HCEC 1CT (cell line): ENCODE measurements at regions not wholly inside any gene's neighbourhood (a gene's known extent, or its start where the extent isn't known, plus 50 kb on each side); places are given as distances from the start of the nearest gene placed in this dataset.
"Not testable (repeated sequence)": the region's sequence is repeated elsewhere in the genome, so short reads cannot be mapped to it uniquely, and the experiment has no call there.

Experiments used
- DNase-seq: peaks from one replicate; pipeline ENCODE4 v3.0.0-alpha.2; 2017

DNA sequence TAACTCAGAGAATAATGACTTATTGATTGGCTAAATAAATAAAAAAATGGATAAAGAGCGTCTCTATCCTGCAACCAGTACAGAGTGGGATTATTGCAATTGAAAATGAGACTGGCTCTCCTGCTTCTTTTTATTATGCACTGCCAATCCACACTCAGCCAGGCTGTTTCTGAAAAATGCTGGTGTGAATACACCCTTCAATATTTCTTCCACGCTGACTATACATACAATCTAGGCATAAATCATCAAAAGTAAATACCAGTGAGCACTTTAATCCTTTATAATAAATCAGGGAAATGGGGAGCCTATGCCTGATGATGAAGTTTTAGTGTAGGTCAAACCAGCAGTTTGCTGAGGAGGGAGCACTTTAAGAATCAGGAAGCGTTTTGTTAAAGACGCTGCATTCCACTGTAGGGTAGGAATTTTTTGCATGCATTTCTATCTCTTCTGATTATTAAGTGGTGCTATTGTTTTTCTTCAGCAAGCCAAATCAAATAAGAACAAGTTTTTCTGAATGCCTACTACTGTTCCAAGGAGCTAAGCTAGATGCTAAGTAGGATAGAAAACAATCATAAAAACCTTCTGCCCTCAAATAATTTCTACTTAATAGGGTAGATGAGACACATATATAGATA lies 781.5 kb downstream of the TBL1XR1 start:
- DNase-seq, result no peak

DNA sequence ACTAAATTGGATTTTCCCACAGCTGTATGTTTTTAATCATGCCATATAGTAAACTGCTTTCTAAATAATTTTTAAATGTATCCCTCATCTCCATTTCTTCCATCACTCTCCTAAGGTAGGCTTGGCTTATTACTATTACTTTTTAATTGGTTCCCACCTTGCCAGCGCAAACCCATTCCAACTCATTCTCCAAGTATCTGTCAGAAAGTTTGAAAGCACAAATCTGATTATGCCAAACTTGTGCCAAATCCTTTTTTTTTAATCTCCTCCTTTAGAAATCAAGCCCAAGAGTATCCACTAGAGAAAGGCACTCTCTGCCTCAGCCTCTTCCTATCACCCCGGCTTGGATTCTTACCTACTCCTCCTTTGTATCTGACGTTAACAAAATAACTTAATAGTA lies 784.5 kb downstream of the TBL1XR1 start:
- DNase-seq, result no peak

DNA sequence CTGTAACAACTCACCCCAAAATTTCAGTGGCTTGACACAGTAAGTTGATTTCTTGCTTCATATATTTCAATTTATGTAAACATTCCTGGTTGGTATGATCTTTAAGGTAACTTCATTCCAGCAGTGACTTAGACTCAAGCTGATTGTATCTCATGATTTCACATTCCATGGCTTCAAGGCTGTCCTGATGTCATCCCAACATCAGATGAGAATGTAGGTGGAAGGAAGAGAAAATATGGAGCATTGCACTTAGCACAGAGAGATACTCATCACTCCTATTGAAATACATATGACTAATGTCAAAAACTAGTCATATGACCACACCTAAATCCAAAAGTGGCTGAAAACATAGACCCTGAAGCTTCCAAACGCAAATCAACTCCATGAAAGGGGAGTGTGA lies 793.8 kb downstream of the TBL1XR1 start:
- DNase-seq, result no peak

DNA sequence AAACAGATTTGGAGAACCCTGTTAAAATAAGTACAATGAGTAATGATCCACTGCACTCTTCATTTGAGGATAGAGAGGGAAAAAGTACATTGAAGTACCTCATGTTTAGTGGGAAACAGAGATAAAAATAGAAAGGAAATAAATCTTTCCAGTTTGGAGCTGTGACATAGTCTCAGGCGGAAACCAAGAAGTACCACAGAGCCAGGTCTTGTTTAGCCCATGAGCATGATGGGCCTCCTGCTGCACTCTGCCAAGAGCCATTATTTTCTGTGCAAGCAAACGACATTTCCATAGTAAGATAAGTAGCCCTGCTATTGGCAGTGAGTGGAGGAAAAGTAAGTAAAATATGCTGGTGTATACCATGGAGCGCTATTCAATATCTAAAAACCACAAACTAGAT lies 796.1 kb downstream of the TBL1XR1 start:
- no peak for DNase-seq

DNA sequence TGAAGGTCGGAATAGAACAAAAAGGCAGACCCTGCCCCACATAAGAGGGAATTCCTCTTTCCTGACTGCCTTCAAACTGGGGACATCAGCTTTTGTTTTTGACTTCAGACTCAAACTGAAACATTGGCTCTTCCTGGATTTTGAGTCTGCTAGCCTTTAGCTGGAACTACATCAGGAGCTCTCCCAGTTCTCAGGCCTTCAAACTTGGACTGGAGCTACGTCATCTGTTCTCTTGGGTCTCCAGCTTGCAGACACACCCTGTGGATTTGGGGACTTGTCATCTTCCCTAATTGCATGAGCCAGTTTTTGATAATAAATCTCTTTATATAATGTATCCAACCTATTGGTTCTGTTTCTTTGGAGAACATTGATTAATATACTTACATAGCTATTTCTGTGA lies 798.1 kb downstream of the TBL1XR1 start:
- DNase-seq, result no peak

DNA sequence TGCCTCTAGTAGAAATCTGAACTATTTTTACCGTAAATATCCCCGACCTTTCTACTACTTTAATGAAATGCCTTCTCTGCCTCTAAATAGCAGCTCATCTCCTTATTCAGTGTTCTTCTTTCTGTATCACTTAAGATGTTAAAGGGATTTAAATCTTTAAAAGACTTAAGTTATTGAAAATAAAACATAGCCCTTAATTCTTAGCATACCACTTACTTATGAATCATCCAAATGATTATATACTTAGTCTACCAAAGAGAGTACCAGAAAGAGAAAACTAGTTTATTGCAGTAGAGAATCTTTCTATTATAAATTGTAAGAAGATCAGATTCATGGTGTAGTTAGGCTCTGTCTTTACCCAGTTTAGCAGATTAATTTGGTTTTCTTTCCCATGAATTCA lies 802.0 kb downstream of the TBL1XR1 start:
- no peak for DNase-seq

DNA sequence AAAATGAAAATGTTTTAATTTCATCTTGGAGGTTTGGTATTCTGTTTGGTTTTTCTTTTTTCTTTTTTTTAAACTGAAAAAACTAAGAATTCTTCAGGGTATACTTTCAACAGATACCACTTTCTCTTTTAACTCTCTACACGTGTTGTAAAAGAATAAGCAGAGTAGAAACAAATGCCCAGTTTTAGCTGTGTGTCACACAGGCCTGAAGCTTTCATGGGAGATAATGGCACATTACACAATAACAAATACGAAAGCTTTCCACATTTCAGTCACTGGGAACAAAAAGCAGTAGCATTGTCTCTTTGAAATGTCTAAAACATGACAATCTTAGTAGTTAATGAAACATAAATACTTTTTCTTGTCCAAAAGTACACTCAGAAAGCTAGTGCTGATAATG lies 818.5 kb downstream of the TBL1XR1 start:
- DNase-seq, result peak; percentile 9

DNA sequence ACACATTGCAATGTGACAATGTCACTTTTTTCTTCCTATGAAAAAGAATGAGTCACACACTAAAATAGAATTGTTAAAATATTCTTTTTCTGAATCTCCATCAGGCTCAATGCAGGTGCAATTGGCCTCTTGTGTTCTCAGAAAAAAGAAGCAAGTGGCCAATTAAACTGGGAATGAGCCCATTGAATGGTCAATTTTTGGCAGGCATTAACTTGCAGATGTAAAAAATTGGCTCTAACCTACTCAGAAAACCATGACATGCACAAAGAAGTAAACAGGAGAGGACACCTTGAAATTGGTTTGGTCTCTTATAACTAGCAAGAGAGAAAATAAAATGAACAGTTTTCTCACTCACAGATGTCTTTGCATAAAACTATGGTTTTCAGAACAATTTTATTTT lies 820.8 kb downstream of the TBL1XR1 start:
- DNase-seq, result no peak

DNA sequence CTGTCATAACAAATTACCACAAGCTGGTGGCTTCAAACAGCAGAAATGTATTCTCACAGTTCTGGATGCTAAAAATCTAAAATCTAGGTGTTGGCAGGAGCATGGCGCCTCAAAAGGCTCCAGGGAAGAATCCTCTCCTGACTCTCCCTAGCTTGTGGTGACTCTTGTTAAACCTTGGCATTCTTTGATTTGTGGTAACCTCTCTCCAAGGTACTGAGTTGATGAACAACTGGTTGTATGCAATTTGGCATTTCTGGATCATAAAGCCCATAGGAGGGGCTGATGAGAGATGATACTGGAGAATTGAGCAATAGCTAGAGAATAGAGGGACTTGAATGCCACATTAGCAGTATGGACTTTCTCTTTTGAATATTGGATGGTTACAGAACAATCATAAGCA lies 821.8 kb downstream of the TBL1XR1 start:
- DNase-seq, result peak; percentile 4

DNA sequence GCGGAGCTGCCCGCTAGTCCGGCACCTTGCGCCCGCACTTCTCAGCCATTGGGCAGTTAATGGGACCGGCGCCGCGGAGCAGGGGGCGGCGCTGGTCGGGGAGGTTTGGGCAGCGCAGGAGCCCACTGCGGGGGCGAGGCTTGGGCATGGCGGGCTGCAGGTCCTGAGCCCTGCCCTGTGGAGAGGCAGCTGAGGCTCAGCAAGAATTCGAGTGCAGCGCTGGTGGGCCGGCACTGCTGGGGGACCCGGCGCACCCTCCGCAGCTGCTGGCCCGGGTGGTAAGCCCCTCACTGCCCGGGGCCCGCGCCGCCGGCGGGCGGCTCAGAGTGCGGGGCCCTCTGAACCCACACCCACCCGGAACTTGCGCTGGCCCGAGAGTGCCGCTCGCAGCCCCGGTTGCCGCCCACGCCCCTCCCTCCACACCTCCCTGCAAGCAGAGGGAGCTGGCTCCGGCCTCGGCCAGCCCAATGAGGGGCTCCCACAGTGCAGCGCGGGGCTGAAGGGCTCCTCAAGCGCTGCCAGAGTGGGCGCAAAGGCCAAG lies 835.0 kb downstream of the TBL1XR1 start:
- DNase-seq, result no peak

DNA sequence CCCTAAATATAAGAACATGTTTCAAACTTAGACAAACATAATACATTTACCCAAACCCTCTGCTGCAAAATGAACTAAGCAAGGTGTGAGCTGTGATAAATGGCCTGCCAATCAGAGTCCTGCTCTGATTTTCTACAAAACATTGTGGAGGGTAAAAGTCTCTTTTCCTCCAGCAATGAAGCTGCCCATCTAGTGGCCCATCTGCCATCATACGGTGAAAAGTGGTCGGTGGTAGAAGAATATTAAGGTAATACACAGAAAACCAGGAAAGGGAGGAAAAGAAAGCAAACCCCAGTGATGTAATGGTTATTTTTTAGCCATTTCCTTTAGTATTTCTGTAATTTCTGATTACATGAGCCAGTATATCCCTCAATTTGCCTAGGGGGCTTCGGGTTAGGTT lies 838.1 kb downstream of the TBL1XR1 start:
- DNase-seq, result no peak

DNA sequence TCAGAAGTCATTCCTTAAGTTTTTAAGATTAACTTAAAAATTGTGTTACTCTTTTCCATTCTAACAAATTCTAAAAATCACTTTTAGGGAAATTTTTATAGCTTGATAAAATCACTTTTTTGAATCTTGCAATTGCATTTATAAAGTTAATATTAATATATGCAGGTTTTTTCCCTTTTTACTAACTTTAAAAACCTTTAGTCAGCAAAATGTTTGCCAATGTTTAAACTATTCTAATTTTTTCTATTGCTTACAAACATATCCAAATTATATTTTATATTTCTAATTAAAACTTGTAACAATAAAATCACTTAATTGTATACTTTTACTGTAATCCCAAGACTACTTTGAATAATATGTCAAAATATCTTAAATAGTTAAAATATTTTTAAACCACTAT lies 839.4 kb downstream of the TBL1XR1 start:
- no peak for DNase-seq

DNA sequence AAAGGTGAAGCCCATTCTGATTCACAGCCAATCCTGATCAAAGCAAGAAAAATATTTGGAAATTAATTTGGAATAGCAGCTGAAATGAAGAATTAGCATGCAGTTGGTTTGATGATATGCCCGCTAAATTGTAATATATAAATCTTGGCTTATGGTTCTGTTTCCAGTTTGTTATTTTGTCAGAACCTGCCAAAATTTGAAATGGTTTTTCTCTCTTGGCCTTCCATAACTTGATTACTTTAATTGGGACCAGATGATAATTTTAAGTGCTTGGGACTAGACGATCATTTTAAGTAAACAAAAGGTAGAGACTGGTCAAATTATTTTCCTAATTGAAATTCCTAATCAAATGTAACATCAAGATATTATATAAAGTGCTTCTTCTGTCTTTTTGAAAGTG lies 842.4 kb downstream of the TBL1XR1 start:
- no peak for DNase-seq

DNA sequence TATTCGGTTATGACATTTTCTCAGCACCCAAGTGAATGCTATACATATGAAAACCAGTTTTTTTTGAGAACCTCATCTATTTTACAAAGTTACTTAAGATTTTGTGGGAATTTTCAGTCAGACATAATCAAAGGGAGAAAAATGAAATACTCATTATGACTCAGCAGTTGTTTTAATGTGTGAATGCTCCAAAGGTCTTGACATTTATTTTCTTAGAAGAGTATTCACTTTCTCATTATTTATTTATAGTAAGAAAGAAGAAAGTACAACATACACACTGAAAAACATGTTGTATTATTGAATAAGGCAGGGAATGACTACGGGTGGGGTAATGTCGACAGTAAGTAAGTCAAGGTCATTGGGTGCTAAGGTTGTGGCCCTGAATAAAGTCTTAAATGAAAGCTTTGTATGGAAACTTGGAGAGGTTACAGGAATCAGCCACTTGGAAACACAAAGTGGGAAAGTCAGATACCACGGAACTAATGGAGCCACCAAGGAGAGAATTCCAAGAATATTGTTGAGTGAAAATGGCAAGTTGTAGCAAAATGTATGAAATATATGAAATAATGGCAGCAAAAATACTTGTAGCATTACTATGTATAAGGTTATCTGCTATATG lies 844.5 kb downstream of the TBL1XR1 start:
- DNase-seq, result peak; percentile 69

DNA sequence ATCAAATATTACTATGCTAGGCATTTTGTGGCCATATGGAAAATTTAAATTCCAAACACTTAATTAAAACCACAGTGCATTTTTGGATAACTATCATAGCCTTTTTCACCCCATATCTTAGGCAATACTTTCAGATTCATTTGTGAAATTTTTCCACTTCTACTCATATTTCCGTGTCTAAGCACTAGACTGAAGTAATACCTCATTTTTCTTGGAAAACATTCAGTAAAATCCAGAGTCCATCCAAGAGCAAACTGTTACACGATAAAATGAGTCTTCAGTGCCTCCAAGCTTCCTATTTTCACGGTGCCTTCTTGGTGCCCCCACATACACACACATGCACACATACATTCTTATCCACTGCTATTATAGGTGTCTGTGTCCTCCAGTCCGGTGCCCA lies 845.9 kb downstream of the TBL1XR1 start:
- peak; percentile 62 for DNase-seq

DNA sequence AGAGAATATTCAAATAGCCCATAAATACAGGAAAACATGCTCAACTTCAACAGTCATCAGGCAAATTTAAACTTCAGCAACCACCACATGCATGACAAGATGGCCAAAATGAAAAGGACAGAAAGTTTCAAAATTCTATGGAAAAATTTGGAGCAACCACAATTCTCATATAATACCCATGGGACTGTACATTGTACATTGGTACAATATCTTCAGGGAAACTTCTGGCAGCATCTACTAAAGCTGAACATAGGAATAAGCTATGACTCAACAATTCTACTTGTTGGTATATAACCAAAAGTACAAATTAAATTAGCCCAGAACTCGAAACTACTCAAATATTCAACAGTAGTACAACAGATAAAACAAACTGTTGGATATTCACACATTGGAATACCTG lies 847.6 kb downstream of the TBL1XR1 start:
- no peak for DNase-seq

DNA sequence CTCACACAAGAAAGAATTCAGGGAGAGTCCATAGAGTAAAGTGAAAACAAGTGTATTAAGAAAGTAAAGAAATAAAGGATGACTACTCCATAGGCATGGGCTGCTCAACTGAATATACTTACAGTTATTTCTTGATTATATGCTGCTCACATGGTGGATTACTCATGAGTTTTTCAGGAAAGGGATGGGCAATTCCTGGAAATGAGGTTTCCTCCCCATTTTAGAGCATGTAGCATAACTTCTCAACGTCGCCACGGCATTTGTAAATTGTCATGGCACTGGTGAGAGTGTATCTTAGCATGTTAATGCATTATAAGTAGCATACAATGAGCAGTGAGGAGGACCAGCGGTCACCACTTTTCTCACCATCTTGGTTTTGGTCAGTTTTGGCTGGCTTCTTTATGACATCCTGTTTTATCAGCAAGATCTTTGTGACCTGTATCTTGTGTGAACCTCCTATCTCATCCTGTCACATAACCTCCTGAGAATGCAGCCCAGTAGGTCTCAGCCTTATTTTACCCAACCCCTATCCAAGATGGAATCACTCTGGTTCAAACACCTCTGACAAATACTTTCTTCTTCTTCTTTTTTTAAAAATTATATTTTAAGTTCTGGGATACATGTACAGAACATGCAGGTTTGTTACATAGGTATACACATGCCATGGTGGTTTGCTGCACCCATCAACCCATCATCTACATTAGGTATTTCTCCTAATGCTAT lies 849.7 kb downstream of the TBL1XR1 start:
- DNase-seq, result no peak

DNA sequence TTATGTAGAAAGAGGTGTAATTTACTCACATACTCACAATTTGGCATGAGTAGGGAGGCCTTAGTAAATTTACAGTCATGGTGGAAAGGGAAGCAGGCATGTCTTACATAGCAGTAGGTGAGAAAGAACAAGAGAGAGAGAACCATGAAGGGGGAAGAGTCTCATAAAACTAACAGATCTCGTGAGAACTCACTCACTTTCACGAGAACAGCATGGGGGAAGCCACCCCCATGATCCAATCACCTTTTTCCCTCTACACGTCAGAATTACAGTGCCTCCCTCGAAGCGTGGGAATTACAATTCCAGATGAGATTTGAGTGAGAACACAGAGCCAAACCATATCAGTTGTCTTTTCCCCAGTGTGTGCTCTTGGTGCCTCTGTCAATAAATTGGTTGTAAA lies 855.3 kb downstream of the TBL1XR1 start:
- no peak for DNase-seq

DNA sequence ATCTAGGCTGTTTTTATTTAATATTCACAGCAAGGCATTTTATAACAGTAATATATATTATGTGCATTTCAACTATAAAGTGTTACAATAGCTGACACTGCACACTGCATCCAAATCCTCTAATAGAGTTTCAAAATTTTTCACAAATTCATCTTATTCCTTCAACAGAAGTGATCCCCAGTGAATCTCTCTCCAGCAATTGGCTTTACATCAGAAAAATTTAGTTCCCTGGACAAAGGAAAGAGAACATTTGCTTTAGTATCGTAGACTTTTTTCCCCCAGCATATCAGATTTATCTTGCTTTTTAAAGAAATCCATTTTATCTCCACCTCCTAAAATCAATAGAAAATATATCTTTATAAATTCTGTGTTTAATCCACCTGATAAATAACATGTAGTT lies 868.6 kb downstream of the TBL1XR1 start:
- no peak for DNase-seq

DNA sequence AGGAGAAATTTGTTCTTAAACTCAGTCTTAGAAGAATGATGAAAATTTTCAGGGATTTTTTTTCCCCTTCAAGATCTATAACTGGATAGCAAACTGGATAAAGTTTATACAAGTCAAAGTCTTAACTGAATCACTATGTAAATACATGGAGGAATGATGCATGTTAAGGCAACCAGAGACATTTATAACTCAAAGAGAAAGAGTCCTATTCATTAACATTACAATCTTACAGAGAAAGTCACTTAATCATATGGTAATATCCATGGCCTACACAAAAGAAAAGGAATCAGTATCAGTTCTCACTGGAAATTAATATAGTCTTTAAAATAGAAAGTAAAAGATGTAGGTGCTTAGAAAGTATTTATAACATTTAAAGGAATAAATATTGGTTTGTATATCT lies 869.1 kb downstream of the TBL1XR1 start:
- no peak for DNase-seq

DNA sequence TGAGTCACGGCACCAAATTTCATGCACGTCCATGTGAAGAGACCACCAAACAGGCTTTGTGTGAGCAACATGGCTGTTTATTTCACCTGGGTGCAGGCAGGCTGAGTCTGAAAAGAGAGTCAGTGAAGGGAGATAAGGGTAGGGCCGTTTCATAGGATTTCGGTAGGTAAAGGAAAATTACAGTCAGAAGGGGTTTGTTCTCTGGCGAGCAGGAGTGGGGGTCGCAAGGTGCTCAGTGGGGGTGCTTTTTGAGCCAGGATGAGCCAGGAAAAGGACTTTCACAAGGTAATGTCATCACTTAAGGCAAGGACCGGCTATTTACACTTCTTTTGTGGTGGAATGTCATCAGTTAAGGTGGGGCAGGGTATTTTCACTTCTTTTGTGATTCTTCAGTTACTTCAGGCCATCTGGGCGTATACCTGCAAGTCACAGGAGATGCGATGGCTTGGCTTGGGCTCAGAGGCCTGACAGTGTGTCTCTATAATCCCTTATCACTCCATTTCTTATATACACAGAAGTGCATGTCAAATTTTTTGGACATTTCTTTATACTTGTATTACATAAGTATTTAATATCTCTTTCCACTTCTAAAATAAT lies 870.3 kb downstream of the TBL1XR1 start:
- DNase-seq, result not testable (repeated sequence)

DNA sequence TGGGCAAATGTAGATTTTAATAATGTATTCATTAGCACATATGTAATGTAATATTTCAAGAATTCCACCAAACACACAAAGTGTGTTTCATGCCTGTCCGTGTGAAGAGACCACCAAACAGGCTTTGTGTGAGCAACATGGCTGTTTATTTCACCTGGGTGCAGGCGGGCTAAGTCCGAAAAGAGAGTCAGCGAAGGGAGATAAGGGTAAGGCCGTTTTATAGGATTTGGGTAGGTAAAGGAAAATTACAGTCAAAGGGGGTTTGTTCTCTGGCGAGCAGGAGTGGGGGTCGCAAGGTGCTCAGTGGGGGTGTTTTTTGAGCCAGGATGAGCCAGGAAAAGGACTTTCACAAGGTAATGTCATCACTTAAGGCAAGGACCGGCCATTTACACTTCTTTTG lies 875.8 kb downstream of the TBL1XR1 start:
- not testable (repeated sequence) for DNase-seq

DNA sequence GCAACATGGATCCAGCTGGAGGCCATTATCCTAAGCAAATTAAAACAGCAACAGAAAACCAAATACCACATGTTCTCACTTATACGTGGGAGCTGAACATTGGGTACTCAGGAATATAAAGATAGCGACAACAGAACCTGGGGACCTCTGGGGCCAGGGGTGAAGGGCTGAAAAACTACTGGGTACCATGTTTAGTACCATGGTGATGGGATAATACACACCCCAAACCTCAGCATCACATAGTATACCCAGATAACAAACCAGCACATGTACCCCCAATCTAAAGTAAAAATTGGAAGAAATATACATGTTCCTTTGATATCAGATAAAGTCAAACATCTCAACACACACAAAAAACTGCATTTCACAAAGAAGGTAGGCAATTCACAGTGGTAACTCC lies 876.2 kb downstream of the TBL1XR1 start:
- no peak for DNase-seq

DNA sequence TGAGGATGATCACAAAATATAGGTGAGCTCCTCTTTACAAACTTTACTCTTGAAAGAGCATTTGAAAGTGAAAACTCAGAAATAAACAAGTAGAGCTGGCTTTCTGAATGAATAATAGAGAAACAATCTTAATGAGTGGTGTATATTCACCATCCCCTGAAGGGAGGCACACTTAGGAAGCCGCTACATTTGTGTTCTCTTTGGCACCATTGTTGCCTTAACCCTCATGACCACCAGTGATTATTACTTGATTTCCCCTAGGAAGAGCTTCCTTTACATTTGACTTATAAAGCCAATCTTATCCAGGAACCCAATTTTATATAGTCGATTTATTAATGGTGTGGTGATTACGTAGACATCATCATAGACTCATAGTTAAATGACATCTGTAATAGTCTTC lies 883.9 kb downstream of the TBL1XR1 start:
- no peak for DNase-seq
